ENCODE measurements at regions not wholly inside any gene's neighbourhood (a gene's known extent, or its start where the extent isn't known, plus 50 kb on each side); places are given as distances from the start of the nearest gene placed in this dataset.

GRCh38 chr2:43131890-43132682, 94.3 kb downstream of the ZFP36L2 start:
- TF ChIP-seq TAF1 (IDR thresholded peaks at IDR 0.05; ENCODE audit: borderline replicate concordance, insufficient read depth, low read length) (no peak), FOXP2 (optimal IDR thresholded peaks at IDR 0.05; ENCODE audit: borderline replicate concordance, extremely low read depth, extremely low read length, insufficient read depth) (no peak)

DNA sequence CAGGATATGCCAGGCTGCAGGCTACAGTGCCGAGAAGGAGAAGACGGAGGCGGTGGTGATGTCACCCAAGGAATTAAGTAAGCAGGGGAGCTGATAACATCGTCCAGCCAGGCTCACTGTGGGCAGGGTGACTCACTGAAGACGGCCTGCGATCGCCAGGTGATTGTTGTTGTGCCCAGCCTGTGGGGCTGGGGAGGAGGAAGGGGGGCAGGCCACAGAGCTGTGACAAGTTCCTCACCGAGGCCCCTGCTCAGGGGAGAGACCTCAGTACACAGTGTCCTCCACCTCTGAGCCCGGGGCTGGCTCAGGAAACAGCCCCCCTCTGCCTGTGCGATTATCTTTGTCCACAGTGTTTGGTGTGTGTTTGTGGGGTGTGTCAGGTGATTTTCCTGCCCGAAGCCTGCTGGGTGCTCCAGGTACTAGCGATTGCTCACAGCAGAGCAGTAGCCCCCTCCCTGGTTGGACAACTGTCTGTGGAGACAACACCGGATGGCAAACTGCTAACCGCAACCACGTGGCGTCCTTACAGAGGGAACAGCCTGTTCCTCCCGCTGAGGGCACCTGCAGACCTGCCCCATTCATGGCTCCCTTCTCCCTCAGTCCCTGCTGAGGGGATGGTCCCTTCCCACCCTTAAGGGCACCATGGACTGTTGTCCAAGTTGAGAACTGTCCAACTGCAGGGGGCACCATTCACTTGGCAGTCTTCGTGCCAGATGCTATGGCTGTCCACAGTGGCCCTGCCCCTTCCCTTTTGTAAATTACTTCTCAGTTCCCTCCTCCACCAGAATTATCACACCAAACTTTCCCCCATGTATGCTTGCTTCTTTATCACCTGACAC, 95.1 kb downstream of the ZFP36L2 start:
- TF ChIP-seq FOXP2 (optimal IDR thresholded peaks at IDR 0.05; ENCODE audit: borderline replicate concordance, extremely low read depth, extremely low read length, insufficient read depth): peak; percentile 73
- TF ChIP-seq REST (IDR thresholded peaks at IDR 0.05; ENCODE audit: insufficient read depth in 1 of 2, low read depth in 2 of 2, low read length in 2 of 2): no peak
- no peak for TF ChIP-seq SIN3A (IDR thresholded peaks at IDR 0.05; ENCODE audit: borderline replicate concordance, insufficient read depth, low read length)
- TF ChIP-seq TAF1 (IDR thresholded peaks at IDR 0.05; ENCODE audit: borderline replicate concordance, insufficient read depth, low read length): no peak

- no peak for TF ChIP-seq FOXP2 (optimal IDR thresholded peaks at IDR 0.05; ENCODE audit: borderline replicate concordance, extremely low read depth, extremely low read length, insufficient read depth)
- no peak for TF ChIP-seq REST (IDR thresholded peaks at IDR 0.05; ENCODE audit: insufficient read depth in 1 of 2, low read depth in 2 of 2, low read length in 2 of 2)
- no peak for TF ChIP-seq TAF1 (IDR thresholded peaks at IDR 0.05; ENCODE audit: borderline replicate concordance, insufficient read depth, low read length)
- no peak for TF ChIP-seq POLR2AphosphoS5 (IDR thresholded peaks at IDR 0.05; ENCODE audit: low read depth, low read length)
- TF ChIP-seq SIN3A (IDR thresholded peaks at IDR 0.05; ENCODE audit: borderline replicate concordance, insufficient read depth, low read length): no peak
Observed at GRCh38 chr2:43130548-43130875, 95.9 kb downstream of the ZFP36L2 start.

DNA sequence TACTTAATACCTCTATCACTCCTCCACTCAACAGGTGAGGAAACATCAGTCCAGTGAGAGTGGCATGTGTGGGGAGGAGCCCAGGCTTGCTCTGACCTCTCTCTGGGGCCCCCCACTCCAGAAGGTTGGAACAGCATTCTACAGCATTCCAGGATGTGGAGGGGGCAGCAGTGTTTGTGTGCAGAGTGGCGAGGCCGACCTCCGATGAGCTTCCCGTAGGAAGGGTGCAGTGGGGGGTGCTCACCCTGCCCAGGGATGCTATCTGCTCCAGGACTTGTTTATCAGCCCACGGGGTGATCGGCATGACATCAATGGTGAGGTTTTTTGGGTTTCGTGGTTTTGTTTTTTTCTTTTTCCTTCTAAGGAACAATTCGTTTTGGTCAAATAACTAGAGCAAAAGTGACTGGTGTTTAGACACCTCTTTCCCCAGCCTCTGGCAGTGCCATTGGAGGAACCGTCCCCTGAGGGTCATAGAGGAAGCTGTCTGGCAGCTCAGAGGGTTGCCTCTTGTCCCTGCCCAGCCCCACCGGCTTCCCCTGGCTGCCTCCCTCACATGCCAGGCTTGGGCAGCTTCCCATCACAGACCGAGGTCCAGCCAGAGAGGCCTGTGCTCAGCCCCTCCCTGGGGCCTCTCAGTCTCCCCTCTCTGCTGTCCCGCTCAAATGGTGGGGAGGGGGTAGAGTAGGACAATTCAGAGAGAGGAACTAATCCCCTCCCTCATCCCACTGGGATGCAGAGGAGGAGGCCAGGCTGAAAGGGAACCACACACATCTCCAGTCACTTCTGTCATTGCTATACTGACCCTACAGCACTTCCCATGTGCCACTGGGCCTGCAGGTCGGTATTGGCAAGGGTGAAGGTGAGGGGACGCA, 96.5 kb downstream of the ZFP36L2 start:
- TF ChIP-seq POLR2AphosphoS5 (IDR thresholded peaks at IDR 0.05; ENCODE audit: low read depth, low read length): no peak
- no peak for TF ChIP-seq TAF1 (IDR thresholded peaks at IDR 0.05; ENCODE audit: borderline replicate concordance, insufficient read depth, low read length)
- no peak for TF ChIP-seq SIN3A (IDR thresholded peaks at IDR 0.05; ENCODE audit: borderline replicate concordance, insufficient read depth, low read length)
- no peak for TF ChIP-seq FOXP2 (optimal IDR thresholded peaks at IDR 0.05; ENCODE audit: borderline replicate concordance, extremely low read depth, extremely low read length, insufficient read depth)
- no peak for TF ChIP-seq REST (IDR thresholded peaks at IDR 0.05; ENCODE audit: insufficient read depth in 1 of 2, low read depth in 2 of 2, low read length in 2 of 2)

GRCh38 chr2:43128559-43128955, 97.8 kb downstream of the ZFP36L2 start:
- TF ChIP-seq POLR2AphosphoS5 (IDR thresholded peaks at IDR 0.05; ENCODE audit: low read depth, low read length) (no peak), FOXP2 (optimal IDR thresholded peaks at IDR 0.05; ENCODE audit: borderline replicate concordance, extremely low read depth, extremely low read length, insufficient read depth) (no peak), REST (IDR thresholded peaks at IDR 0.05; ENCODE audit: insufficient read depth in 1 of 2, low read depth in 2 of 2, low read length in 2 of 2) (no peak), TAF1 (IDR thresholded peaks at IDR 0.05; ENCODE audit: borderline replicate concordance, insufficient read depth, low read length) (no peak), SIN3A (IDR thresholded peaks at IDR 0.05; ENCODE audit: borderline replicate concordance, insufficient read depth, low read length) (no peak)

Measured in PFSK-1 (cell line).